Stomach (tissue), 4 donors: ENCODE measurements at regions not wholly inside any gene's neighbourhood (a gene's known extent, or its start where the extent isn't known, plus 50 kb on each side); places are given as distances from the start of the nearest gene placed in this dataset.

ENCODE experiments used
- EP300 ChIP-seq: sonication (generic); formaldehyde crosslinking; IDR thresholded peaks from one replicate; pipeline ENCODE4 v1.6.1; 2017; ENCODE audit warnings: antibody characterized with exemption
- POLR2A ChIP-seq, 4 donors: fragments of 450-650 bp; IDR thresholded peaks; one replicate each; pipeline ENCODE4 v1.6.1; 2016; ENCODE audit warnings: antibody characterized with exemption in 4 of 4, control low read depth in 2 of 4, mild to moderate bottlenecking in 1 of 4, moderate library complexity in 1 of 4
- POLR2AphosphoS5 ChIP-seq, 3 donors: sonication (generic); formaldehyde crosslinking; IDR thresholded peaks; one replicate each; pipeline ENCODE4 v1.6.1; 2016; ENCODE audit warnings: antibody characterized with exemption in 3 of 3
- TF ChIP-seq, protein P1 (sequence below), 7 experiments: fragments of 450-650 bp in 4 of 7; fragments of 200-600 bp in 3 of 7; sonication (generic) in 3 of 7; IDR thresholded peaks; one replicate each; pipeline ENCODE4 v1.5.1; 2016 to 2019; ENCODE audit warnings: antibody characterized with exemption in 7 of 7, control low read depth in 2 of 7, mild to moderate bottlenecking in 1 of 7

DNA sequence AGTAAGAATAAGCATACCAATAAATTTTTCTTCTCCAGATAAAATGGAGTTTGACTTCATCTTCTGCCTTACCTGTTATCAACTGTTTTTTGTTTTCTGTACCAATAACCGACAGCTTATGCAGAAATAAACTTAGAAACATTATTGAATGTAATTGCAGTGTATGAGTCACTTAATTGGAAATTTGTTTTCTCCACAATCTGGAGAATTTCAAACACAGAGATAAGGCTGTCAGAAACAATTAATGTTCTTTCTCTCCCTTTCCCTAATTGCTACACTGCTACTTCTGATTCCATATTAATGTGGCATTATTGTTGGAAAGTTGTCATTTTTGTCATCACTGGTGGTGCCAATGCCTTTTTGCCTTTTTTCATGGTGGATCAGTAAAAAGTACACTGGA is 180.3 kb downstream of the SLCO4C1 start:
- TF ChIP-seq, protein P1, sequence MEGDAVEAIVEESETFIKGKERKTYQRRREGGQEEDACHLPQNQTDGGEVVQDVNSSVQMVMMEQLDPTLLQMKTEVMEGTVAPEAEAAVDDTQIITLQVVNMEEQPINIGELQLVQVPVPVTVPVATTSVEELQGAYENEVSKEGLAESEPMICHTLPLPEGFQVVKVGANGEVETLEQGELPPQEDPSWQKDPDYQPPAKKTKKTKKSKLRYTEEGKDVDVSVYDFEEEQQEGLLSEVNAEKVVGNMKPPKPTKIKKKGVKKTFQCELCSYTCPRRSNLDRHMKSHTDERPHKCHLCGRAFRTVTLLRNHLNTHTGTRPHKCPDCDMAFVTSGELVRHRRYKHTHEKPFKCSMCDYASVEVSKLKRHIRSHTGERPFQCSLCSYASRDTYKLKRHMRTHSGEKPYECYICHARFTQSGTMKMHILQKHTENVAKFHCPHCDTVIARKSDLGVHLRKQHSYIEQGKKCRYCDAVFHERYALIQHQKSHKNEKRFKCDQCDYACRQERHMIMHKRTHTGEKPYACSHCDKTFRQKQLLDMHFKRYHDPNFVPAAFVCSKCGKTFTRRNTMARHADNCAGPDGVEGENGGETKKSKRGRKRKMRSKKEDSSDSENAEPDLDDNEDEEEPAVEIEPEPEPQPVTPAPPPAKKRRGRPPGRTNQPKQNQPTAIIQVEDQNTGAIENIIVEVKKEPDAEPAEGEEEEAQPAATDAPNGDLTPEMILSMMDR (IDR thresholded peaks at IDR 0.05): no peak
- no peak for TF ChIP-seq POLR2A (IDR thresholded peaks at IDR 0.05)
- no peak for TF ChIP-seq EP300
- TF ChIP-seq POLR2AphosphoS5 (IDR thresholded peaks at IDR 0.05): no peak
